ENCODE measurements at regions not wholly inside any gene's neighbourhood (a gene's known extent, or its start where the extent isn't known, plus 50 kb on each side); places are given as distances from the start of the nearest gene placed in this dataset.

- intact Hi-C loops (cut with micrococcal nuclease): no loop called here
- Histone ChIP-seq H2BK20ac (ENCODE audit: low read depth, low read length) (peak overlapping the region; percentile 13; the same call in 1 of the 2 replicates), H2BK120ac (ENCODE audit: low read depth, low read length) (no peak overlapping the region), H3K18ac (ENCODE audit: low read depth, low read length) (no peak overlapping the region), H4K8ac (ENCODE audit: low read depth in 2 of 2, low read length in 2 of 2) (no peak overlapping the region), H3K9me3 (ENCODE audit: control insufficient read depth, insufficient read depth, low read length) (no peaks in the 10 kb centered on the region), H3K4me1 (ENCODE audit: control insufficient read depth, insufficient read depth, low read length) (peaks cover 3% of the 10 kb centered on the region; the same call in 1 of the 2 replicates), H4K20me1 (ENCODE audit: insufficient read depth, low read length) (no peaks in the 10 kb centered on the region), H3K14ac (replicated peaks; ENCODE audit: low read depth, low read length) (no peak overlapping the region), H2AK5ac (ENCODE audit: low read depth, low read length) (no peak overlapping the region), H4K5ac (ENCODE audit: low read depth, low read length) (no peak overlapping the region), H3K27me3 (ENCODE audit: control insufficient read depth, insufficient read depth, low read length) (peaks cover 2% of the 10 kb centered on the region; the same call in 1 of the 2 replicates), H3K56ac (ENCODE audit: extremely low read depth, insufficient read depth, low read length) (no peak overlapping the region), H3K79me1 (ENCODE audit: low read depth in 1 of 2, low read length in 2 of 2) (no peaks in the 10 kb centered on the region), H3K27ac (ENCODE audit: insufficient read depth, low read length) (no peak overlapping the region), H4K91ac (ENCODE audit: insufficient read depth, low read depth, low read length) (no peak overlapping the region), H2BK5ac (ENCODE audit: low read depth, low read length, poor library complexity, severe bottlenecking) (no peak overlapping the region), H3K9me1 (ENCODE audit: insufficient read depth, low read length) (0 out of 2 replicates have a peak, but pooled peaks cover 2% of the 10 kb centered on the region), H3K4me2 (ENCODE audit: low read depth, low read length) (no peak overlapping the region), H3K23ac (ENCODE audit: low read depth, low read length) (no peak overlapping the region), H3K36me3 (ENCODE audit: control insufficient read depth, insufficient read depth, low read length) (no peaks in the 10 kb centered on the region), H2BK15ac (ENCODE audit: low read depth, low read length) (no peak overlapping the region), H2AK9ac (replicated peaks; ENCODE audit: low read depth, low read length, poor library complexity) (no peak overlapping the region), H3K4me3 (ENCODE audit: insufficient read depth, low read depth, low read length) (no peak overlapping the region), H3K4ac (ENCODE audit: low read depth, low read length) (no peak overlapping the region), H2AFZ (replicated peaks; ENCODE audit: low read length, poor library complexity) (peak overlapping the region; percentile 28), H3K9ac (ENCODE audit: low read depth, low read length) (no peak overlapping the region)
- ChIA-PET POLR2A (ENCODE audit: unreplicated experiment) (no interaction called here), CTCF (interaction anchor here (0.8 to 0.9 kb wide), 2 partner anchors 9 to 185 kb away, joined by 4 read pairs; no protein-coding TSS in a partner anchor)
- no TSS peak for BruUV-seq (replicated peaks)
- ATAC-seq (ENCODE audit: low read depth): peak; percentile 95
- dilution Hi-C loops (cut with HindIII; ENCODE audit: low sequenced_read_pairs, unreplicated experiment): no loop called here
- no peak for TF ChIP-seq RFX5 (IDR thresholded peaks at IDR 0.05; ENCODE audit: low read depth, low read length)
- no peak for TF ChIP-seq CTCF (conservative IDR thresholded peaks at IDR 0.05; ENCODE audit: low read depth, low read length)
- TF ChIP-seq SMC3 (IDR thresholded peaks at IDR 0.05; ENCODE audit: low read depth, low read length): no peak
- TF ChIP-seq NFE2L2 (IDR thresholded peaks at IDR 0.05; ENCODE audit: low read depth, low read length): no peak
- no peak for TF ChIP-seq RAD21 (IDR thresholded peaks at IDR 0.05; ENCODE audit: low read length)
- no peak for TF ChIP-seq MXI1 (IDR thresholded peaks at IDR 0.05; ENCODE audit: borderline replicate concordance, low read depth, low read length)
- no peak for TF ChIP-seq FOS (IDR thresholded peaks at IDR 0.05; ENCODE audit: low read depth, low read length)
- TF ChIP-seq USF2 (IDR thresholded peaks at IDR 0.05; ENCODE audit: low read depth, low read length): no peak
- no peak for TF ChIP-seq ELK1 (IDR thresholded peaks at IDR 0.05; ENCODE audit: borderline replicate concordance, low read depth, low read length)
- no peak for TF ChIP-seq CEBPB (IDR thresholded peaks at IDR 0.05; ENCODE audit: low read depth, low read length)
- no peak for TF ChIP-seq CHD1 (IDR thresholded peaks at IDR 0.05; ENCODE audit: low read depth, low read length)
- TF ChIP-seq MAZ (IDR thresholded peaks at IDR 0.05; ENCODE audit: borderline replicate concordance, low read depth, low read length): no peak
- TF ChIP-seq MAFK (IDR thresholded peaks at IDR 0.05; ENCODE audit: low read depth, low read length): no peak
- no peak for TF ChIP-seq RCOR1 (IDR thresholded peaks at IDR 0.05; ENCODE audit: insufficient replicate concordance, low read length)
- no peak for TF ChIP-seq BHLHE40 (IDR thresholded peaks at IDR 0.05; ENCODE audit: low read depth, low read length)
- DNase-seq: peak; percentile 81
- WGBS, 2 experiments (ENCODE audit: extremely low coverage in 2 of 2, insufficient read length in 1 of 2): 100% methylated on average over 1 of the region's 4 CpGs; no CpG with 5 or more reads in 1 of the 2 experiments
- in situ Hi-C loops (cut with MboI; ENCODE audit: low sequenced_read_pairs): no loop called here
Observed at GRCh38 chr9:107650321-107650720, 160.8 kb upstream of the KLF4 start.
